GM19438 (cell line): ENCODE measurements at regions not wholly inside any gene's neighbourhood (a gene's known extent, or its start where the extent isn't known, plus 50 kb on each side); places are given as distances from the start of the nearest gene placed in this dataset.

Experiments
- ATAC-seq: cut with Tn5 transposase; IDR thresholded peaks from one replicate; pipeline ENCODE4 v1.9.1; 2021; ENCODE audit warnings: low read depth; ENCODE audit not compliant: unreplicated experiment

- ATAC-seq, result no peak
These were observed 265.5 kb downstream of the C16orf95 start for GRCh38 chr16:87051526-87052320.

- no peak for ATAC-seq
These were observed 264.7 kb downstream of the C16orf95 start for GRCh38 chr16:87052506-87052905.

- ATAC-seq, result no peak
These were observed 263.9 kb downstream of the C16orf95 start for GRCh38 chr16:87053016-87053982.

GRCh38 chr16:87054154-87054553 lies 263.0 kb downstream of the C16orf95 start:
- no peak for ATAC-seq

GRCh38 chr16:87054856-87055255 lies 262.3 kb downstream of the C16orf95 start:
- ATAC-seq, result no peak

- ATAC-seq, result no peak
These were observed 261.1 kb downstream of the C16orf95 start for GRCh38 chr16:87056083-87056482.

- no peak for ATAC-seq
These were observed 260.6 kb downstream of the C16orf95 start for GRCh38 chr16:87056551-87056950.

GRCh38 chr16:87057211-87057881 lies 259.8 kb downstream of the C16orf95 start:
- ATAC-seq, result no peak

- no peak for ATAC-seq
These were observed 259.1 kb downstream of the C16orf95 start for GRCh38 chr16:87057951-87058560.

- no peak for ATAC-seq
These were observed 258.4 kb downstream of the C16orf95 start for GRCh38 chr16:87058728-87059250.

- no peak for ATAC-seq
These were observed 256.9 kb downstream of the C16orf95 start for GRCh38 chr16:87060034-87060986.

GRCh38 chr16:87061243-87061920 lies 255.8 kb downstream of the C16orf95 start:
- ATAC-seq, result no peak

- ATAC-seq, result no peak
These were observed 254.4 kb downstream of the C16orf95 start for GRCh38 chr16:87062569-87063442.

- ATAC-seq, result no peak
These were observed 253.6 kb downstream of the C16orf95 start for GRCh38 chr16:87063543-87063942.

- ATAC-seq, result no peak
These were observed 252.3 kb downstream of the C16orf95 start for GRCh38 chr16:87064731-87065445.

- no peak for ATAC-seq
These were observed 251.6 kb downstream of the C16orf95 start for GRCh38 chr16:87065446-87066132.
